PC-3 (cell line): ENCODE measurements at regions not wholly inside any gene's neighbourhood (a gene's known extent, or its start where the extent isn't known, plus 50 kb on each side); places are given as distances from the start of the nearest gene placed in this dataset.

ENCODE experiments used
- ATAC-seq: fragments of 200-7000 bp; cut with Tn5 transposase; 2 replicates; pipeline ENCODE4 v1.9.1; 2020; ENCODE audit warnings: mild to moderate bottlenecking, moderate library complexity
- BruUV-seq: library from RNA; stranded (reverse); fragments of 400-500 nt; replicated peaks from 2 replicates; lab custom pipeline; 2021; lab: Mats Ljungman, UMichigan
- CTCF ChIA-PET: fragments of 300-600 bp; sonication (Branson Sonifier 250); formaldehyde crosslinking; loops from one replicate; lab custom pipeline; 2022; ENCODE audit warnings: antibody characterized with exemption; lab: Charles Lee
- POLR2A ChIA-PET: fragments of 300-600 bp; sonication (Branson Sonifier 250); formaldehyde crosslinking; loops from one replicate; lab custom pipeline; 2022; ENCODE audit warnings: antibody characterized with exemption; ENCODE audit not compliant: unreplicated experiment; lab: Charles Lee
- DNase-seq: peaks from one replicate; pipeline ENCODE4 v3.0.0-alpha.2; 2015
- H2AFZ ChIP-seq: fragments of 300-600 bp; sonication (generic); 2 replicates; pipeline ENCODE4 v1.6.0; 2016; ENCODE audit warnings: antibody characterized with exemption, low read length
- H3F3A ChIP-seq: fragments of 300-600 bp; sonication (generic); one replicate; pipeline ENCODE4 v1.6.0; 2017; ENCODE audit warnings: antibody characterized with exemption, low read length, control low read depth, mild to moderate bottlenecking; ENCODE audit not compliant: unreplicated experiment
- H3K27ac ChIP-seq: fragments of 300-600 bp; sonication (generic); 2 replicates; pipeline ENCODE4 v1.5.1; 2016; ENCODE audit warnings: mild to moderate bottlenecking, low read length
- H3K27me3 ChIP-seq: fragments of 300-600 bp; sonication (generic); 2 replicates; pipeline ENCODE4 v1.6.1; 2016; ENCODE audit warnings: low read length, mixed read lengths
- H3K36me3 ChIP-seq: fragments of 300-600 bp; sonication (generic); 2 replicates; pipeline ENCODE4 v1.6.1; 2016; ENCODE audit warnings: low read depth, mixed run types, low read length, mixed read lengths
- H3K4me1 ChIP-seq: fragments of 300-600 bp; sonication (generic); 2 replicates; pipeline ENCODE4 v1.5.1; 2016; ENCODE audit warnings: low read length; ENCODE audit not compliant: insufficient read depth
- H3K4me2 ChIP-seq: fragments of 300-600 bp; sonication (generic); 2 replicates; pipeline ENCODE4 v1.6.0; 2016; ENCODE audit warnings: low read length
- H3K4me3 ChIP-seq: fragments of 300-600 bp; sonication (generic); 2 replicates; pipeline ENCODE4 v1.5.1; 2016; ENCODE audit warnings: mild to moderate bottlenecking, low read length, mixed read lengths
- H3K79me2 ChIP-seq: fragments of 300-600 bp; sonication (generic); 2 replicates; pipeline ENCODE4 v1.6.1; 2017; ENCODE audit warnings: low read length, mixed read lengths
- H3K9ac ChIP-seq: fragments of 300-600 bp; sonication (generic); 2 replicates; pipeline ENCODE4 v1.6.0; 2016; ENCODE audit warnings: mild to moderate bottlenecking, low read length
- H3K9me2 ChIP-seq: fragments of 300-600 bp; sonication (generic); replicated peaks from 2 replicates; pipeline ENCODE4 v1.6.1; 2016; ENCODE audit warnings: mixed run types, low read length, mixed read lengths
- H3K9me3 ChIP-seq: fragments of 300-600 bp; sonication (generic); 2 replicates; pipeline ENCODE4 v1.6.1; 2016; ENCODE audit warnings: low read length, mixed read lengths
- H4K20me1 ChIP-seq: fragments of 300-600 bp; sonication (generic); 2 replicates; pipeline ENCODE4 v1.6.1; 2016; ENCODE audit warnings: low read length, mixed read lengths
- EZH2 ChIP-seq: fragments of 300-600 bp; sonication (generic); IDR thresholded peaks from one replicate; pipeline ENCODE4 v1.6.1; 2017; ENCODE audit warnings: antibody characterized with exemption, mild to moderate bottlenecking, low read length; ENCODE audit not compliant: unreplicated experiment
- EZH2phosphoT487 ChIP-seq: fragments of 300-600 bp; sonication (generic); IDR thresholded peaks from 2 replicates; pipeline ENCODE4 v1.6.1; 2018; ENCODE audit warnings: mild to moderate bottlenecking, antibody characterized with exemption, low read length, borderline replicate concordance
- intact Hi-C: fragments of 100-400 bp; cut with micrococcal nuclease; formaldehyde crosslinking; loops from 2 replicates; pipeline ENCODE4 v1.9.0; 2023
- TF ChIP-seq, protein P1 (sequence below): fragments of 300-600 bp; sonication (generic); conservative IDR thresholded peaks from 2 replicates; pipeline ENCODE4 v1.5.1; 2017; ENCODE audit warnings: antibody characterized with exemption, low read depth, mild to moderate bottlenecking, low read length

DNA sequence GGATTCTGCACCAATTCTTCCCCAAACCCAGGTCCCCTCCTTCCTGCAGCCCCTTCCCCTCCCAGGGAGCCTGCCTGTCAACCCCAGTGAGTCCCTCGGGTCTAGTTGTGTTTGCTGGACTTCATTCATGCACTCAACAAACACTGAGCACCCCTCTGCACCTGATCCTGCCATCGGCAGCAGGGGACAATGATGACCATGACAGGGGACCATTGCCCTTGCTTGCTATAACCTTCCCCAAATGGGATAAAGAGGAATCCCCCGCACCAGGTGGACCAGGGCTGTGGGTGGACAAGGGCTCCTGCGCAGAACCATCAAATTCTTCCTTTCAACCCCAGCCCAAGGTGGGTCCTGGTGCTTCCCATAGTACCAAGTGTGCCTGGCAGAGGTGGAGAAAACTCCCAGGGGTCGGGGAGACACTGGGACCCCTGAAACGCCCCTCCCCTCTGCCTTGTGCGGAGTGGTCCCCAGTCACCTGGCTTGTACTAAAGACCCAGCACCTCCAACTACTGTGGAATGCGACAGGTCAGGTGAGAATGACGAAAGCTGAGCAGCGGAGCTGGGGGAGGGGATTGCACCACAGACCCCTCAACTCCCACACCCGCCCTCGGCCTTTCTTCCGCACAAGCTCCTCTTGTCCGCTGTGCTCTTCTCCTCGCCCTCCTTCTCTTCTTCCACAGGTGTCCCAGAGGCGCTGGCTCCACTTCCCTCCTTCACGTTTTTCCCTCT lies 119.9 kb upstream of the ZNF217 start:
- Histone ChIP-seq H3K9me3 (no peaks in the 10 kb centered on the region), H3K4me3 (no peak overlapping the region), H3K4me2 (no peak overlapping the region), H3K27ac (no peak overlapping the region), H3K9me2 (no peaks in the 10 kb centered on the region), H3K9ac (no peak overlapping the region), H3F3A (no peaks in the 10 kb centered on the region), H2AFZ (no peak overlapping the region), H4K20me1 (no peaks in the 10 kb centered on the region), H3K27me3 (no peaks in the 10 kb centered on the region), H3K79me2 (no peaks in the 10 kb centered on the region), H3K36me3 (no peaks in the 10 kb centered on the region), H3K4me1 (peaks cover 5% of the 10 kb centered on the region; the same call in 1 of the 2 replicates)
- TF ChIP-seq EZH2, result no peak
- TF ChIP-seq, protein P1, sequence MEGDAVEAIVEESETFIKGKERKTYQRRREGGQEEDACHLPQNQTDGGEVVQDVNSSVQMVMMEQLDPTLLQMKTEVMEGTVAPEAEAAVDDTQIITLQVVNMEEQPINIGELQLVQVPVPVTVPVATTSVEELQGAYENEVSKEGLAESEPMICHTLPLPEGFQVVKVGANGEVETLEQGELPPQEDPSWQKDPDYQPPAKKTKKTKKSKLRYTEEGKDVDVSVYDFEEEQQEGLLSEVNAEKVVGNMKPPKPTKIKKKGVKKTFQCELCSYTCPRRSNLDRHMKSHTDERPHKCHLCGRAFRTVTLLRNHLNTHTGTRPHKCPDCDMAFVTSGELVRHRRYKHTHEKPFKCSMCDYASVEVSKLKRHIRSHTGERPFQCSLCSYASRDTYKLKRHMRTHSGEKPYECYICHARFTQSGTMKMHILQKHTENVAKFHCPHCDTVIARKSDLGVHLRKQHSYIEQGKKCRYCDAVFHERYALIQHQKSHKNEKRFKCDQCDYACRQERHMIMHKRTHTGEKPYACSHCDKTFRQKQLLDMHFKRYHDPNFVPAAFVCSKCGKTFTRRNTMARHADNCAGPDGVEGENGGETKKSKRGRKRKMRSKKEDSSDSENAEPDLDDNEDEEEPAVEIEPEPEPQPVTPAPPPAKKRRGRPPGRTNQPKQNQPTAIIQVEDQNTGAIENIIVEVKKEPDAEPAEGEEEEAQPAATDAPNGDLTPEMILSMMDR, result 0 out of 2 replicates have a peak, but pooled peaks have one; percentile 24
- TF ChIP-seq EZH2phosphoT487, result no peak
- intact Hi-C loops, result no loop called here
- BruUV-seq, result no TSS peak
- ATAC-seq, result no peak
- no peak for DNase-seq
- POLR2A ChIA-PET, result interaction anchor here (0.6 kb wide), 1 partner anchor 92 kb away, joined by 3 read pairs; no protein-coding TSS in a partner anchor
- CTCF ChIA-PET, result no interaction called here

GRCh38 chr20:53712212-53712977 lies 118.8 kb upstream of the ZNF217 start:
- H4K20me1 ChIP-seq, result no peaks in the 10 kb centered on the region
- no peaks in the 10 kb centered on the region for H3K9me2 ChIP-seq
- H3K27ac ChIP-seq, result no peak overlapping the region
- BruUV-seq, result no TSS peak
- TF ChIP-seq EZH2phosphoT487, result no peak
- TF ChIP-seq, protein P1, result no peak
- no peak for TF ChIP-seq EZH2
- no peak overlapping the region for H2AFZ ChIP-seq
- DNase-seq (no peak), ATAC-seq (no peak)
- intact Hi-C loops, result no loop called here
- H3K4me1 ChIP-seq, result peaks cover 16% of the 10 kb centered on the region
- no peak overlapping the region for H3K9ac ChIP-seq
- H3K9me3 ChIP-seq, result no peaks in the 10 kb centered on the region
- no peaks in the 10 kb centered on the region for H3K36me3 ChIP-seq
- H3K4me2 ChIP-seq, result no peak overlapping the region
- no peak overlapping the region for H3K4me3 ChIP-seq
- CTCF ChIA-PET, result no interaction called here
- POLR2A ChIA-PET, result interaction anchor here (0.7 kb wide), 1 partner anchor 17 kb away, joined by 3 read pairs; no protein-coding TSS in a partner anchor
- H3F3A ChIP-seq, result no peaks in the 10 kb centered on the region
- H3K79me2 ChIP-seq, result no peaks in the 10 kb centered on the region
- H3K27me3 ChIP-seq, result no peaks in the 10 kb centered on the region
